ENCODE measurements at regions not wholly inside any gene's neighbourhood (a gene's known extent, or its start where the extent isn't known, plus 50 kb on each side); places are given as distances from the start of the nearest gene placed in this dataset.
"Not testable (repeated sequence)": the region's sequence is repeated elsewhere in the genome, so short reads cannot be mapped to it uniquely, and the experiment has no call there.

DNA sequence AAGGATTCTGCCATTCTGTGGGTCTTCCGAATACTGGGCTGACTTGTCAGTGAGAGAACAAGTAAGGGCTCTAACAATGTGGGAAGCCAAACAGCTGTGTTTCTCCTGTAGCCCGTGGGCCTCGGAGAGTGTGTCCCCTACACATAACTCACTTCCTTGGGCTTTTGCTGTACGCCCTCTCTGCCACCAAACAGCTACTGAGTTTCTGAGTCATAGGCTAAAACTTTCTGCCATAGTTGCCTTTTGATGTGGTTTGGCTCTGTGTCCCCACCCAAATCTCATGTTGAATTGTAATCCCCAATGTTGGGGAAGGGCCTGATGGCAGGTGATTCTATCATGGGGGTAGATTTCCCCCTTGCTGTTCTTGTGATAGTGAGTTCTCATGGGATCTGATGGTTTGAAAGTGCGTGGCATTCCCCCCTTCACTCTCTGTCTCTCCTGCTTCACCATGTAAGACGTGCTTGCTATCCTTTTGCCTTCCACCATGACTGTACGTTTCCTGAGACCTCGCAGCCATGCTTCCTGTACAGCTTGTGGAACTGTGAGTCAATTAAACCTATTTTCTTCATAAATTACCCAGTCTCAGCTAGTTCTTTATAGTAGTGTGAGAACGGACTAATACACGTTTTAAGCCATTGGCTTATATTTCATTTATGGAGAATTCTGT is 194.8 kb upstream of the HMCN1 start:
- no peak for DNase-seq (ENCODE audit: low spot score)

GRCh38 chr1:185538309-185538898 is 195.8 kb upstream of the HMCN1 start:
- not testable (repeated sequence) for DNase-seq (ENCODE audit: low spot score)

DNA sequence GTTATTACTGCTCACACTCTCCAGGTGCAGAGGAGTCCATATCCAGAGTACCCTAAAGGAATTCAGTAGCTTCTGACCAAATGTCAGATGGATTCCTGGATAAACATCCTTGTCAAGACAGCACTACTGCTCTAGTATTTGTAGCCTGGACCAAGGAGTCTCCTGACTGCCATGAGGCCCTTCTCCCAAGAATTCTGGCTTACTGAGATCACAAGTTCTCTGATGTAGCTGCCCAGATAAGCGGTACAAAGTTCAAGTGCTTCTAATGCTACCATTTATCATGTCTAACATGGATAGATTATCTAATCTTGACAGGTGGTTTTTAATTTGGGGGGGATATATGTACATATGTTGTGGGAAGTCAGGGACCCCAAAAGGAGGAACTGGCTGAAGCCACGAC is 196.6 kb upstream of the HMCN1 start:
- DNase-seq (ENCODE audit: low spot score) = no peak

DNA sequence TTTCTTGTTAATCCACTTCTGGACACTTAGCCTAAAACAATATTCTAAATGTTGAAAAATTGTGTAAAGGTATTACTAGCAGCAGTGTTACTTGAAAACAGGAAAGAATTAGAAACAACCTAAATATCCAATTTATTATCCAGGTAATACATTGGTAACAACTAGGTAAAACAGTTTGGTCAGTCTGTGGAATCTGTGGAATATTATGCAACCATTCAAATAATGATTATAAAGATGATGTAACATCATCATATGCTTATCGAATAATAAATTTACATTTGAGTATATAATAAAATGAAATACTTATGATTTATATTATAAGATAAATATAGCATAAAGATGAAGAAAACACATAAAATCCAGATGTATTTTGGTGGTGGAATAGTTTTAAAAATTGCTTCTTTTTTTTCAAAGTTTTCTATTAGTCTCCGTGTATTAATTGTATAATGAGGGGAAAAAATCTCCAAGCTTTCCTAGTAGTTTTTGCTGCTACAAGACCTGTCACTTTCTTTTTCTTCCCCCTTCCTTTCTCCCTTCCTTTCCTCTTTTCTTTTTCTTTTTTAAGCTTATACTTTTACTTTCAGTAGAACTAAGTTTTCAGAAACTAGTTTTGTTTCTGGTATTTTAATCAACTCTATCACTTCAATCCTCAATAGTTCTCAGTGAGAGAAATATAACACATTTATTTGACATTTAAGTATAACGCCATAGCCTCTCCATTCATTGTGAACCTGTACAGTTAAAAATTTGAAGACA is 197.8 kb upstream of the HMCN1 start:
- no peak for DNase-seq (ENCODE audit: low spot score)

DNA sequence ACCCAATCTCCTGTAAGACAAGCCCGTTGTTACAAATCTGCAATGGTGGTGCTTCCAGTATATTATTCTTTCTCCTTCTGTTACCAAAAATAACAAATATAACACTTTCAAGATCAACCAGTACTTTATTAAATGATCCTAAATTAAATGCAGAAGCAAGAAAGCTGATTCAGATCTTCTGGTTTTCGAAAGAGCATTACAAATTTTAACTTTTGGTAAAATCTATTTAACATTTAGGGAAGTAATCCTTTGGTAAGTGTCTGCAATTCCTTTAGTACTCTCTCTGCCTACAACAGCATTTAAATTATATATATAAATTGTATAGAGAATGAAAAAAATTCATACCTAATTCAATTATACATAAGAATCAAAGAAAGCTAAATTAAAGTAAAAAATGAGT is 198.6 kb upstream of the HMCN1 start:
- DNase-seq (ENCODE audit: low spot score) = no peak

- DNase-seq (ENCODE audit: low spot score) = peak; percentile 14
Observed at GRCh38 chr1:185534801-185535200, 199.4 kb upstream of the HMCN1 start.

DNA sequence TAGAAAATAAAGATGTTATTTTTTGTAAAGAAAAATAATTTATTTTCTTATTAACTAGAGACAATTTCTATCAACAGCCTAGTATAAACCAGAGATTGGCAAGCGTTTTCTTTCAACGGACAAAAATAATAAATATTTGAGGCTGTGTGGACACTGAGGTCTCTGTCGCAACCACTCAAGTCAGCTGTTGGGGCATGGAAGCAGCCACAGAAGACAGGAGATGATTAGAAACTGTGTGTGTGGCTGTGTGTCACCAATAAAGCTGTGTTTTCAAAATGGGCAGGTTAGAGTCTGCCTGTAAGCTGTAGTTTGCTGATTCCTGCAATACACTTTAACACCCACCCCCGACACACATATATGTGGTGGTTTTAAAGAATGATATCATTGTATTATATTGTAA is 200.6 kb upstream of the HMCN1 start:
- no peak for DNase-seq (ENCODE audit: low spot score)

GRCh38 chr1:185532856-185533255 is 201.3 kb upstream of the HMCN1 start:
- no peak for DNase-seq (ENCODE audit: low spot score)

DNA sequence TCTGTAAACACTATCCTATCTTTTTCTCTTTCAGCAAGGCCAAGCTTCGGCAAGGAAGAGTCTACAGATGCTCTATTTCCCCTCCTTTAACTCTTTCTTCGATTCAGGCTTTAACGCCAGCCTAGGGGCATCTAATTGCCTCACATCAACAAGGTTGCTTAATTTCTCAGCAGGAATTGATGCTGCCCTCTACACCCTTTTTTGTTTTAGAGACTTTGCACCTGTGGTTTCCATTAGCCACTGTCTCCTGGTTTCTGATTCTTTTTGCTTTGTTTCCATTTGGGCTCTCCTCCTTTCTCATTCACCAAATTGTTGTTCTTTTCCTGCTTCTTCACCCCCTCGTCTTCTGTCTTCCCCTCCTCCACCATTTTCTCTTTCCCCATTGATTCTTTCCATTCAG is 202.4 kb upstream of the HMCN1 start:
- no peak for DNase-seq (ENCODE audit: low spot score)

GRCh38 chr1:185530215-185530614 is 204.0 kb upstream of the HMCN1 start:
- no peak for DNase-seq (ENCODE audit: low spot score)

- DNase-seq (ENCODE audit: low spot score) = no peak
Observed at GRCh38 chr1:185529673-185530072, 204.5 kb upstream of the HMCN1 start.

DNA sequence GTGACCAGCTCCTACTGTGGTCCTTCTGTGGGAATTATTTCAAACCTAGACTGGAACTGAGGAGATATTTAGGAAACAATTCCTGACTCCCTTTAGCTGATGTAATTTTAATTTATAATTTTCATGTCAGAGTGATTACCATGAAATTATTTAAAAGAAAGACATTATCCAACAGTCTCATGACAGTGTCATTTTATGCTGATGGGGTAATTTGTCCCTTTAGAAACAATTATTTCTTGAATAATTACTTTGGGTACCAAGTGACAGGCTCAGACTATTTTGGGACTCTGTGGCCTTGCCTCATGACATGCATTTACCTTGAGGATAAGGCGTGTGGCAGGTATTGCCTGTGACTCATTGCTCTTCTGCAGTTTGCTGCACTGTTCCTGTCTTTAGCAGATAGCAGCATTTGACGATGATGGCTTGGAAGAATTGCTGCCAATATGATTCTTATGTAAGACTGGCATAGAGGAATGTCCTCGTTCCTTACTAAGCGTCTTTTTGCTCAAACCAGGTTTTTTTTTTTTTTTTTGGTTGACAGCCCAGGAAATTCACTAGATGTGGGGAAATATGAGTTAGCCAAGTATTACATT is 206.0 kb upstream of the HMCN1 start:
- DNase-seq (ENCODE audit: low spot score) = no peak

GRCh38 chr1:185526344-185527307 is 207.6 kb upstream of the HMCN1 start:
- no peak for DNase-seq (ENCODE audit: low spot score)

- no peak for DNase-seq (ENCODE audit: low spot score)
Observed at GRCh38 chr1:185520188-185520920, 203.3 kb upstream of the IVNS1ABP start.

GRCh38 chr1:185517808-185518419 is 200.9 kb upstream of the IVNS1ABP start:
- no peak for DNase-seq (ENCODE audit: low spot score)

DNA sequence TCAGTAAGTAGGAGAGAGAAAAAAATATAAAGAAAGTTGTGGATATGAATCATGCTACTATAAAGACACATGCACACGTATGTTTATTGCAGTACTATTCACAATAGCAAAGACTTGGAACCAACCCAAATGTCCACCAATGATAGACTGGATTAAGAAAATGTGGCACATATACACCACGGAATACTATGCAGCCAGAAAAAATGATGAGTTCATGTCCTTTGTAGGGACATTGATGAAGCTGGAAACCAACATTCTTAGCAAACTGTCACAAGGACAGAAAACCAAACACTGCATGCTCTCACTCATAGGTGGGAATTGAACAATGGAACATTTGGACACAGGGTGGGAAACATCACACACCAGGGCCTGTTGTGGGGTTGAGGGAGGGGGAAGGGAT is 200.3 kb upstream of the IVNS1ABP start:
- not testable (repeated sequence) for DNase-seq (ENCODE audit: low spot score)

DNA sequence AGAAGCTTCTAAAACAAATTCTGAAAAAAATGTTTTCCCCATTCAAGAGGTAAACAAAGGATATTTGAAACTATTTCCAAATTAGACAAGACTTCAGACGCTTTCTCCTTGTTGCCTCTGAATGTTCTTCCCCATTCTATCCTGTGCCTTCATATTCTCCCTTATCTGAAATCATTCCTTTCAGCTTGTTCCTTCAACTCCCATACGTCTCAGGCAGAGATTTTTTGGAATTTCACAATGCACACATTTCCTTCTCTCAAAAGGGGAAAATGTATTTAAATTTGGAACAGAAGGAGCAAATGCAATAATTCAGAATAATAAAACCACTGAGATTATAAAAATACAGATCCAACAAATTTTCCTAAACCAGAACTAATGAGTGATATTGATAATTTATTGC is 198.7 kb upstream of the IVNS1ABP start:
- no peak for DNase-seq (ENCODE audit: low spot score)

DNA sequence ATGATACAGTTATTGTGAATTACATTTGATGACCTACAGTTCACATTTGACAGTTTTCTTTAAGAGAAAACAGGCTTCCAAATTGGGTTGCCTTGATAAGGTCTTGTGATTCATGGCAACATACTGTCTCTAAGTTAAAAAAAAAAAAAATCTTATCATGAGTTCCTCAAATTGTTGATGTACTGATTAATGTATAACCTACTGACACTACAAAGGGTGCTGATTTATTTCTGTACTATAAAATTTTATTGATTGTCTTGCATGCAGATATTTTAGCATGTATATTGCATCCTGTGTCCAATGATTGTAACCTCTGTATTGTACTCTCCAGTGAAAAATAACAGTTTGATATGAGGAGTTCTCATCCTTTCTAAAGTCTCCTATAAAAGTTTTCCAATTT is 197.3 kb upstream of the IVNS1ABP start:
- no peak for DNase-seq (ENCODE audit: low spot score)

DNA sequence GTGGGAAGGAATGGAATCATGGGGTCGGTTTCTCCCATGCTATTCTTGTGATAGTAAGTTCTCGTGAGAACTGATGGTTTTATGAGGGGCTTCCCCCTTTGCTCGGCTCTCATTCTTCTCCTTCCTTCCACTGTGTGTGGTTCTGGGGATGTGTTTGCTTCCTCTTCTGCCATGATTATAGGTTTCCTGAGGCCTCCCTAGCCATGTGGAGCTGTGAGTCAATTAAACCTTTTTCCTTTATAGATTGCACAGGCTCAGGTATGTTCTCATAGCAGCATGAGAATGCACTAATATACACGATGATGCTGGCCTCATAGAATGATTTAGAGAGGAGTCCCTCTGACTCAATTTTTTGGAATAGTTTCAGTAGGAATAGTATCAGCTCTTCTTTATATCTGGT is 195.4 kb upstream of the IVNS1ABP start:
- no peak for DNase-seq (ENCODE audit: low spot score)

DNA sequence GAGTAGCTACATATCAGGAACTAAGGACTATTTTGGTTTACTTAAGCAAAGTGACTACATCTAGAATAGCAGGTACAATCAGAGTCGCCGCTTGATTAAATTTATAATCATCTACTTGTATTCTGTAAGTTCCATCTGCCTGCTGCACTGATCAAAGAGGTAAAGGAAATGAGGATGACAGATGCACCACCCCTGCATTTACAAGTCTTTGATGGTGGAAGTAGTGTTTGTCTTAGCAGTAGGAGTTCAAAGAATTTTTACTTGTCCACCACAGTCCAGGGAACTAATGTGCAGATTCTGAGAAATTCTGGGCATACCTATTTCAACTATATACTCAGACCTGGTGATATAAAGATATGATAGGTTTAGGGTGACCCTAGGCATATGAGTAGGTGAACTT is 184.1 kb upstream of the IVNS1ABP start:
- no peak for DNase-seq (ENCODE audit: low spot score)

Measured in Ammon's horn (tissue), 1 donor.